GM21423 (cell line): ENCODE measurements at regions not wholly inside any gene's neighbourhood (a gene's known extent, or its start where the extent isn't known, plus 50 kb on each side); places are given as distances from the start of the nearest gene placed in this dataset.
"Not testable (repeated sequence)": the region's sequence is repeated elsewhere in the genome, so short reads cannot be mapped to it uniquely, and the experiment has no call there.

Source experiments
- ATAC-seq: cut with Tn5 transposase; IDR thresholded peaks from one replicate; pipeline ENCODE4 v1.9.1; 2021; ENCODE audit warnings: mild to moderate bottlenecking, moderate library complexity; ENCODE audit not compliant: unreplicated experiment

DNA sequence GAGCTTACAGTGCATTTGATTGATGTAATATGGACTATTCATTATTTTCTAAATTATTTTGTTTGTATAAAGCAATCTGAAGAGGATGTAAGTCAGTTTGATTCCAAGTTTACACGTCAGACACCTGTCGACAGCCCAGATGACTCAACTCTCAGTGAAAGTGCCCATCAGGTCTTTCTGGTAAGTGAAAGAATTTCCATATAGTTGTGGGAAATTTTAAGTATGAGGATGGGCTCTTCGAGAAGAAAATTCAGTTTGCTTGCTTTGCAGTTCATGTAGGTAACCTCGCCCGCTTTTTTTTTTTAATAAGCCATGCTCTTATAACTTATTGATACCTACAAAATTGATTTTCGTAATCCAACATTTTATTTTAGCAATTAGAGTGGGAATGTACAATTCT is 151.6 kb downstream of the CDRT15L2 start:
- ATAC-seq = not testable (repeated sequence)

DNA sequence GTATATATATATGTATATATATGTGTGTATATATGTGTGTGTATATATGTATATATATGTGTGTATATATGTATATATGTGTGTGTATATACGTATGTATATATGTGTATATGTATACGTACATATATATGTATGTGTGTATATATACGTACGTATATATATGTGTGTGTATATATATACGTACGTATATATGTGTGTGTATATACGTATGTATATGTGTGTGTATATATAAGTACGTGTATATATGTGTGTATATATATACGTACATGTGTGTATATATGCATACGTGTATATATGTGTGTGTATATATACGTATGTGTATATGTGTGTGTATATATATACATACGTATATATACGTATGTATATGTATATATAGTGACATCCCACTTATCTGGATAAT is 154.4 kb downstream of the CDRT15L2 start:
- no peak for ATAC-seq

- ATAC-seq = no peak
These were observed 156.3 kb downstream of the CDRT15L2 start for GRCh38 chr17:20735796-20736195.

DNA sequence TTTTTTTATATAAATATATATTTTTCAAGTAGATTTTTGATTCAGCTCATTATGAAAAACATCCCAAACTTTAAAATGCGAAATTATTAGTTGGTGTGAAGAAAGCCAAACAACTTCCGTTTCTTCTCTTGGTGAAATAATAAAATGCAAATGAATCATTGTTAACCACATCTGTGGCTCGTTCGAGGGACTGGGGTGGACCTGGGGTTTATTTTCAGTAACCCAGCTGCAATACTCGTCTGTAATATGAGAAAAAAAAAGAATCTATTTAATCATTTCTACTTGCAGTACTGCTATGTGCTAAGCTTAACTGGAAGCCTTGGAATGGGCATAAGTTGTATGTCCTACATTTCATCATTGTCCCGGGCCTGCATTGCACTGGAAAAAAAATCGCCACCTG is 158.1 kb downstream of the CDRT15L2 start:
- ATAC-seq = not testable (repeated sequence)

DNA sequence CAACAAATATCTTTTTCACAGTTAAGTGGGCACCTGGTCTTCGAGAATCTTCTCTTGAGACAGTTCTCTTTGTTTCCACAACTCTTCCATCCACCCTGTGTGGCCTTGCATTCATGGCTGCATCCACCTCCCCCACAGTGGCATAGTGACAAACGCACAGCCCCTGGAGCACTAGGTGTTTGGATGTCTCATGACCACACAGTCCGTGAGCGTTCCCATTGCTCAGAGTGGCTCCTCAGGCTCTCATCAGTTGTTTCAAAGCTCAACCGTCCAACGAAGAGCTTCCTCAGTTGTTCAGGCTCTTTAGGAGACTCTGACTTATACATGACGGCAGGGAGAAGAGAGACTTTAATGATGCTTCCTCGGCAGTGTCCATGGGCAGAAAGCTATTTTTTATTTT is 191.6 kb downstream of the CDRT15L2 start:
- ATAC-seq = no peak

GRCh38 chr17:20774472-20775135 is 195.1 kb downstream of the CDRT15L2 start:
- no peak for ATAC-seq

DNA sequence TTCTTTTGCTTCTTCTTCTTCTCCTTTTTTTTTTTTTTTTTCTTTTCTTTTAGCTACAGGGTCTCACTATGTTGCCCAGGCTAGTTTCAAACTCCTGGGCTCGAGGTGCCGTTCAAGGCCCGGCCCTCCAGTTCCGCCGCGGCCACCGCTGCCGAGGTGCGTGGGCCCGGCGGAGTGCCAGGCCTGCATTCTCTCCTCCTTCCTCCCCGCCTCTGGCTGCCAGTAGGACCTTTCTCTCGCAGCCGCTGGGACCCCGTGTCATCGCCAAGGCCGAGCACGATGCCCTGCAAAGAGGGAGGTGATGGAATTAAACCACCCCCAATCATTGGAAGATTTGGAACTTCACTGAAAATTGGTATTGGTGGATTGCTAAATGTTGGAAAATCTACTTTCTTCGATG is 195.8 kb downstream of the CDRT15L2 start:
- no peak for ATAC-seq

DNA sequence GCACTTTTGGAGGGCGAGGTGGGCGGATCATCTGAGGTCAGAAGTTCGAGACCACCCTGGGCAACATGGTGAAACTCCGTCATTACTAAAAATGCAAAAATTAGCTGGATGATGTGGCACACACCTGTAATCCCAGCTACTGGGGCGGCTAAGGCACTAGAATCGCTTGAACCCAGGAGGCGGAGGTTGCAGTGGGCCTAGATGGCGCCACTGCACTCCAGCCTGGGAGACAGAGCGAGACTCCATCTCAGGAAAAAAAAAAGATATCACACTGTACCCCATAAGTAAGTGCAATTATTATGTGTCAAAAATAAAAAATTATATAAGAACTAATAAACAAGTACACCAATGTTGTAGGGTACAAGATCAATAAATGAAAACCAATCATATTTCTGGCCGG is 200.0 kb downstream of the CDRT15L2 start:
- no peak for ATAC-seq

GRCh38 chr17:20781260-20781659 is 201.7 kb downstream of the CDRT15L2 start:
- no peak for ATAC-seq

GRCh38 chr17:20781869-20782268 is 202.3 kb downstream of the CDRT15L2 start:
- ATAC-seq = not testable (repeated sequence)

- ATAC-seq = no peak
These were observed 203.6 kb downstream of the CDRT15L2 start for GRCh38 chr17:20783091-20783490.

DNA sequence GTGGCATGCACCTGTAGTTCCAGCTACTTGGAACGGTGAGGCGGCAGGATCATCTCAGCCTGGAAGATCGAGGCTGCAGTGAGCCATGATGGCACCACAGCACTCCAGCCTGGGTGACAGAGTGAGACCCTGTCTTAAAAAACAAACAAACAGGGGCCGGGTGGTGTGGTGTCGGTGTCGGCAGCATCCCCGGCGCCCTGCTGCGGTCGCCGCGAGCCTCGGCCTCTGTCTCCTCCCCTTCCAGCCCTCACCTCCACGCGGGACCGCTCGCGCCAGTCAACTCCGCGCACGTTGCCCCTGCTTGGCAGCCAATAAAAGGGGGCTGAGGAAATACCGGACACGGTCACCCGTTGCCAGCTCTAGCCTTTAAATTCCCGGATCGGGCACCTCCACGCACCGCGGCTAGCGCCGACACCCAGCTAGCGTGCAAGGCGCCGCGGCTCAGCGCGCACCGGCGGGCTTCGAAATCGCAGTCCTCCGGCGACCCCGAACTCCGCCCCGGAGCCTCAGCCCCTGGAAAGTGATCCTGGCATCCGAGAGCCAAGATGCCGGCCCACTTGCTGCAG is 204.7 kb downstream of the CDRT15L2 start:
- no peak for ATAC-seq

DNA sequence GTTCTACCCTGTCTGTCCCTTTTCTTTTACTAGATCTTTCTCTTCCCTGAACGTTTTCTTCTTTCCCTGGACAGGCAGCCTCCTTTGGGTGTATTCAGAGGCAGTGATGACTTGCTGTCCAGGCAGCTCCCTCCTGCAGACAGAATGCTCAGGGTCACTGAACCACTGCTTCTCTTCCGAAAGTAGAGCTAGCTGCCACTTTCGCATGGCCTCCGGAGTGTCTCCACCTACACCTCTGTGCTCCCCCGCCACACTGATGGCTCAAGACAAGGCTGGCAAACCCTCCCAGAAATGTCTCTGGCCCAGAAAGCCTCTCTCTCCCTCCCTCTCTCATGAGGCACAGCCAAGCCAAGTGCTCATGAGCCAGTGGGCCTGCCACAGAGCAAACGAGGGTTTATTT is 207.8 kb downstream of the CDRT15L2 start:
- ATAC-seq = no peak

GRCh38 chr17:20791626-20792025 is 212.1 kb downstream of the CDRT15L2 start:
- ATAC-seq = no peak

GRCh38 chr17:20794532-20794931 is 215.0 kb downstream of the CDRT15L2 start:
- ATAC-seq = not testable (repeated sequence)

GRCh38 chr17:20797292-20797691 is 217.8 kb downstream of the CDRT15L2 start:
- no peak for ATAC-seq

DNA sequence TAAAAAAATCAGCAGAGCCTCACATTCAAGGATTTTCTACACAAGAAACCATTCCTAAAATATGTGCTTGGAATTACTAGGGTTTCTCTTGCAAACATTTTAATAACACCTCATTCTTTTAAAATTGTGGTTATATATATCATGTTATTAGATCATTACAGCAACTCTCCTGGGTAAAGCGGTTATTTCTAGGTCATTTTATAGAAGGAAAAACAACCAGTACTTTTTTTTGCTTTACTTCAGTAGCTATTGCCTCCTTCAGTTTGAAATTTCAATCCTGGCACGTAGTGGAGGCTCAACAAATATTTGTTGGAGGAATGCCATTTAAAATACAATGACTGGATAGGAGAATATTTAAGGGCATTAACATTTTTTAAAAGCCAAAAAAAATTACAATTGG is 220.6 kb downstream of the CDRT15L2 start:
- ATAC-seq = no peak

- no peak for ATAC-seq
These were observed 226.2 kb downstream of the CDRT15L2 start for GRCh38 chr17:20805751-20806150.

- ATAC-seq = not testable (repeated sequence)
These were observed 228.0 kb downstream of the CDRT15L2 start for GRCh38 chr17:20807566-20807965.

- not testable (repeated sequence) for ATAC-seq
These were observed 227.4 kb downstream of the USP22 start for GRCh38 chr17:20815410-20815809.

DNA sequence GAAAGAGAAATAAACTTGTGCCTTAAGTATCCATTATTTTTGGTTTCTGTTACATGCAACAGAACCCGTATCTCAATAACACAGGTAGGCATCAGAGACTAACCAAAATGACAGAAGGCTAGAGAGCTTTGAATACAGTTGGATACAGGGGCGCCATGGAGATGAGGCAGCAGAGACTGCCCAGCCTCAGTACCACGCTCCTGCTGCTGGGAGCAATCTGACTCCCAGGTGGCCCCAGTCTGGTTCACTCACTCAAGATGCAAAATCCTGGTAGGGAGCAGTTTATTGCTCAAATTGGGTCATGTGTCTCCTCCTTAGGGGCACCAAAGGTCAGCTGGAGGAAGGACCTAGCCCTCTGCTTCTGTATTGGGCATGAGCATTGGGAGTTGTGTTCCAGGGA is 218.9 kb downstream of the USP22 start:
- ATAC-seq = no peak

DNA sequence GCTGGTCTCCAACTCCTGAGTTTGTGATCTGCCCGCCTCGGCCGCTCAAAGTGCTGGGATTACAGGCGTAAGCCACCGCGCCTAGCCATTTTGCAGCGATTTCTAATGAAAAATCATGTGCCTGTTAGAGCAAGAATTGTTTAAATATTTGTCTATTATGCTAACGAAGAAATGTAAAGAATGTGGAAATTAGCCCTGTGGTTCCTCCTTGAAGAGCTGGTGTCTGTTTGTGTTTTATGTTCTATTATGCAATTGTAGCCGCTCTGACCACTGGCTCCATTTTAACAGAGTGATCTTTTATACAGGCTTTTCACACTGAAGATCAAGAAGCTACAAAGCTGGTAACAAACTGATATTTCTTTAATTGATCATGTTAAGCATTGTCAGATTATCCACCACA is 217.3 kb downstream of the USP22 start:
- ATAC-seq = no peak

GRCh38 chr17:20840453-20840852 is 202.4 kb downstream of the USP22 start:
- ATAC-seq = not testable (repeated sequence)
